ENCODE measurements at regions not wholly inside any gene's neighbourhood (a gene's known extent, or its start where the extent isn't known, plus 50 kb on each side); places are given as distances from the start of the nearest gene placed in this dataset.
"Not testable (repeated sequence)": the region's sequence is repeated elsewhere in the genome, so short reads cannot be mapped to it uniquely, and the experiment has no call there.

DNA sequence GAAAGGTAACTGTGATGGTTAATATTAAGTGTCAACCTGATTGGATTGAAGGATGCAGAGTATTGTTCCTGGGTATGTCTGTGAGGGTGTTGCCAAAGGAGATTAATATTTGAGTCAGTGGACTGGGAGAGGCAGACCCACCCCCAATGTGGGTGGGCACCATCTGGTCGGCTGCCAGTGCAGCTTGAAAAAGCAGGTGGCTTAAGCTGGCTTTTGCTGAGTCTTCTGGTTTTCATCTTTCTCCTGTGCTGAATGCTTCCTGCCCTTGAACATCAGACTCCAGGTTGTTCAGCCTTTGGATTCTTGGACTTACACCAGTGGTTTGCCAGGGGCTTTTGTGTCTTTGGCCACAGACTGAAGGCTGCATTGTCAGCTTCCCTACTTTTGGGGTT is 243.2 kb downstream of the ATXN7L3B start:
- TF ChIP-seq POLR2A (IDR thresholded peaks at IDR 0.05): not testable (repeated sequence)
- TF ChIP-seq, protein P1, sequence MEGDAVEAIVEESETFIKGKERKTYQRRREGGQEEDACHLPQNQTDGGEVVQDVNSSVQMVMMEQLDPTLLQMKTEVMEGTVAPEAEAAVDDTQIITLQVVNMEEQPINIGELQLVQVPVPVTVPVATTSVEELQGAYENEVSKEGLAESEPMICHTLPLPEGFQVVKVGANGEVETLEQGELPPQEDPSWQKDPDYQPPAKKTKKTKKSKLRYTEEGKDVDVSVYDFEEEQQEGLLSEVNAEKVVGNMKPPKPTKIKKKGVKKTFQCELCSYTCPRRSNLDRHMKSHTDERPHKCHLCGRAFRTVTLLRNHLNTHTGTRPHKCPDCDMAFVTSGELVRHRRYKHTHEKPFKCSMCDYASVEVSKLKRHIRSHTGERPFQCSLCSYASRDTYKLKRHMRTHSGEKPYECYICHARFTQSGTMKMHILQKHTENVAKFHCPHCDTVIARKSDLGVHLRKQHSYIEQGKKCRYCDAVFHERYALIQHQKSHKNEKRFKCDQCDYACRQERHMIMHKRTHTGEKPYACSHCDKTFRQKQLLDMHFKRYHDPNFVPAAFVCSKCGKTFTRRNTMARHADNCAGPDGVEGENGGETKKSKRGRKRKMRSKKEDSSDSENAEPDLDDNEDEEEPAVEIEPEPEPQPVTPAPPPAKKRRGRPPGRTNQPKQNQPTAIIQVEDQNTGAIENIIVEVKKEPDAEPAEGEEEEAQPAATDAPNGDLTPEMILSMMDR (IDR thresholded peaks at IDR 0.05): not testable (repeated sequence)
